ENCODE measurements at regions not wholly inside any gene's neighbourhood (a gene's known extent, or its start where the extent isn't known, plus 50 kb on each side); places are given as distances from the start of the nearest gene placed in this dataset.
A peak's percentile ranks its signal among the peaks of the same experiment; 100 is the strongest.

GRCh38 chr16:48881272-48881671 lies 271.3 kb upstream of the N4BP1 start:
- DNase-seq (ENCODE audit: low spot score), result no peak

GRCh38 chr16:48879223-48880122 lies 269.5 kb upstream of the N4BP1 start:
- intact Hi-C loops (cut with DNase I), result no loop called here

More at GRCh38 chr16:48881272-48881671, 271.3 kb upstream of the N4BP1 start:
- intact Hi-C loops (cut with DNase I), result no loop called here

GRCh38 chr16:48877946-48878345 lies 268.0 kb upstream of the N4BP1 start:
- DNase-seq (ENCODE audit: low spot score), result no peak
- intact Hi-C loops (cut with DNase I), result no loop called here

More at GRCh38 chr16:48879223-48880122, 269.5 kb upstream of the N4BP1 start:
- DNase-seq (ENCODE audit: low spot score), result no peak

DNA sequence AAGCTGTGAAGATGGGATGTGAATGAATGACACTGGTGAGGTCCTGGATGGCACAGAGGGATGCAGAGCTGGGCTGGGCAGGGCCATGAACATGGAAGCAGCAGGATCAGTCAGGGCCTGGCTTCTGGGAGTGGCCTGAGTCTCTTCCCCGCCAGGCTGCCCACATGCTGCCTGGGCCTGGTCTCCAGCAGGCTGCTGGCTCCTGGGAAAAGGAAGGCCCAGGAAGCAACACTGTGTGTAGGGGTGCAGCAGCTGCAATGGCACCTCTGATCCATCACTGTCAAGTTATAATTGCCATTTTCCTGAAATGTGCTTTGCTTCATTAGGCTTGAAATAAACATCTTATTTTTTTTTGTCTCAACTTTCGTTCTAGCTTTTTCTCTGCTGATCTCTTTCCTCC lies 260.2 kb upstream of the N4BP1 start:
- intact Hi-C loops (cut with DNase I), result no loop called here

DNA sequence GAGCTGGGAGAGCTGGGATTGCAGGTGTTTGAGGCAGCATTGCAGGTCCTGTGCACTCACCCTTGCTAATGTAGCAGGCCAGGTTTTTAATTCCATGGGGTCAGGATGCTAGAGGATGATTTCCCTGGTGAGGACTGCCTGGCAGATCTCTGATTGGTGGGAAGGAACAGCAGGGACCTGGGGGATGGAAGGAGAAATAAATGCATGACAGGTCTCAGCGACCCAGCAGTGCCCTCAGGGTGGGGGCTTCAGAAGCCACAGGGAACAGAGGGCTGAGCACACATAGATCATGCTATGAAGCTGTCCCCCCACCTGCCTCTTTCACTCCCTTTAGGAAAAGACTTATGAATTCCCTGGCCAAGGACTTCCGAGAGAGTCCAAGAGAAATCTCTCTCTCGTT lies 255.5 kb upstream of the N4BP1 start:
- intact Hi-C loops (cut with DNase I), result no loop called here
- DNase-seq (ENCODE audit: low spot score), result no peak

More for the DNA sequence above, 260.2 kb upstream of the N4BP1 start:
- peak; percentile 52 for DNase-seq (ENCODE audit: low spot score)

DNA sequence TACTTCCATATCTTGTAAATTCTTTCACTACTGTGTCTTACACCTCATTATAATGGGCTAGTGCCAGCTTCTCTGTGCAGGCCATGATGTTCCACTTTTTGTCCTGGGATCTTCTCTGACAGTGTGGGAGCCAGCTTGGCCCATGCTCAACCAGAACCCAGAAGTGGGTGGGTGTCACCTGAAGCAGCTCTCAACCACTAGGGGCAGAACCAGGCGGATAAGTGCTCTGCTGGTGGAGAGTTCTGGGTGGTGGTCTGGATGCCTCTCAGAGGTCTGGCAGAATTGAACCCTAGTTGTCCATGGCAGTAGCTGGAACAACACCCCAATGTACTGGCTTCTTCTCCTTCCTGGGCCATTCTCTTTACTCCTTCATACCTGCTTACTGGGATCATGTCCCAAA lies 254.1 kb upstream of the N4BP1 start:
- intact Hi-C loops (cut with DNase I), result no loop called here
- no peak for DNase-seq (ENCODE audit: low spot score)

- intact Hi-C loops (cut with DNase I), result no loop called here
- no peak for DNase-seq (ENCODE audit: low spot score)
These were observed 252.1 kb upstream of the N4BP1 start for GRCh38 chr16:48862087-48862532.

DNA sequence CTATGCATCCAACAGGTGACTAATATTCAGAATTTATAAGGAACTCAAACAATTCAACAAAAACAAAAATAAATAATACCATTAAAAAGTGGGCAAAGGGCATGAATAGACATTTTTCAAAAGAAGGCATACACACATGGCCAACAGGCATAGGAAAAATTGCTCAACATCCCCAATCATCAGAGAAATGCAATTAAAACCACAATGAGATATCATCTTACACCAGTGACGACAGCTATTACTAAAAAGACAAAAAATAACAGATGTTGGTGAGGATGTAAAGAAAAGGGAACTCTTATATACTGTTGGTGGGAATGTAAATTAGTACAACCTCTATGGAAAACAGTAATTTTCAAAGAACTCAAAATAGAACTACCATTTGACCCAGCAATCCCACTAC lies 250.4 kb upstream of the N4BP1 start:
- DNase-seq (ENCODE audit: low spot score), result no peak
- intact Hi-C loops (cut with DNase I), result no loop called here

DNA sequence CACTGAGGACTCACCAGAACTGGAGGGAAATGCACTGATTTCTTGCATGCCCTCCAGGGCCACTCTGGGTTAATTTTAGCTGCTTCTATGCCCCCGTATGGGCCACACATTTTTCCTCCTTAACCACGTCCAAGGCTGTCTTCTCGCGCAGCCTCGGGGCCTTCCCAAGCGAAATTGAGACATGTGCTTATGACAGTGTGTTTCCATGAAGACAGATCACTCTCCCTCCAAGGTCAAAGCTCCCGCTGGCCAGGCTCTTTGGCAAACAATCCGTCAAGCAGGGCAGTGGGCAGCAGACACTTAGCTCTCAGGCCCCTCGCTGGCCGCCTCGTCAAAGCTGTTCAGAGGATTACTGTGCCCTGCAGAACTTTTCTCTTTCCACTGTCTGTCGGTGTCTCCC lies 243.0 kb upstream of the N4BP1 start:
- DNase-seq (ENCODE audit: low spot score), result no peak
- intact Hi-C loops (cut with DNase I), result loop anchor here in 1 of 2 donors (10.0 kb wide), 1 partner anchor 78 kb away; no protein-coding TSS in a partner anchor

- intact Hi-C loops (cut with DNase I), result loop anchor here in 1 of 2 donors (10.0 kb wide), 1 partner anchor 78 kb away; no protein-coding TSS in a partner anchor
These were observed 242.5 kb upstream of the N4BP1 start for GRCh38 chr16:48852458-48852857.

GRCh38 chr16:48850097-48850770 lies 240.3 kb upstream of the N4BP1 start:
- intact Hi-C loops (cut with DNase I), result loop anchor here in 1 of 2 donors (10.0 kb wide), 1 partner anchor 75 kb away; no protein-coding TSS in a partner anchor
- no peak for DNase-seq (ENCODE audit: low spot score)

More at GRCh38 chr16:48852458-48852857, 242.5 kb upstream of the N4BP1 start:
- DNase-seq (ENCODE audit: low spot score), result no peak

DNA sequence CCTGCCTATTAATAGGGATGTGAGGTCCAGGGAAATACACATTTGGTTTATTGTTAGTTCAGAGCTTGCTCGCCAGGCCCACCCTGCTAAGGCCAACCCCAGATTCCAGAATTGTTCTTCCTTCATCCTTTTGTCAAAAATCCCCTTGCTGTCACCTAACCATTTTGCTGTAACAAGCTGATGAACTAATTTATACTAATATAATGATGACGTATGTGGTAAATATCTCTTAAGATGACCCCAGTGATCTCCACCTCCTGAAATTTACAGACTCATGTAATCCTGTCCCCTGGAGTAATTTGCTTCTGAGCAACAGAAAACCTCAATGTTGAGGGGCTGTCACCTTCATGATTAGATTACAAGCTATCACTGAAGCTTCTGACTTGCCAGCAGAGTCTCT lies 236.3 kb upstream of the N4BP1 start:
- intact Hi-C loops (cut with DNase I), result no loop called here
- no peak for DNase-seq (ENCODE audit: low spot score)

DNA sequence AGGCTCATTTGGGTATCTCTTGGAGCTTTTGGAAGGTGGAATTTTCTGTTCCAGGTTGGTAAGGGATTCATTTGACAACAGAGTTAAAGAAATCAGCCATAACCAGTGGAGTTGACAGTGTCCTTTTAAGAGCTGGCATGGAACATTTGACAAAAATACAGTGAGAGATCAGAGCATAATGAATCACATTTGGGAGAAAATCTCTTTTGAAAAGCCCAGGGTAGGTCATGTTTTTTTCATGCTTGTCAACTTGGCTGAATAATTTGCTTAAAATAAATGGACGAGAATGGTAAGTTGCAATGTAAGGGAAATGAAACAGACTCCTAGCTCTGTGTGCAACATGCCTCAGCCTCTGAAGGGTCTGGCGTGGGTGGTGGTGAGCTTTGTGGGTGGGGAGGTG lies 235.3 kb upstream of the N4BP1 start:
- intact Hi-C loops (cut with DNase I), result no loop called here
- DNase-seq (ENCODE audit: low spot score), result no peak

- intact Hi-C loops (cut with DNase I), result no loop called here
- DNase-seq (ENCODE audit: low spot score), result no peak
These were observed 228.4 kb upstream of the N4BP1 start for GRCh38 chr16:48838349-48838748.

DNA sequence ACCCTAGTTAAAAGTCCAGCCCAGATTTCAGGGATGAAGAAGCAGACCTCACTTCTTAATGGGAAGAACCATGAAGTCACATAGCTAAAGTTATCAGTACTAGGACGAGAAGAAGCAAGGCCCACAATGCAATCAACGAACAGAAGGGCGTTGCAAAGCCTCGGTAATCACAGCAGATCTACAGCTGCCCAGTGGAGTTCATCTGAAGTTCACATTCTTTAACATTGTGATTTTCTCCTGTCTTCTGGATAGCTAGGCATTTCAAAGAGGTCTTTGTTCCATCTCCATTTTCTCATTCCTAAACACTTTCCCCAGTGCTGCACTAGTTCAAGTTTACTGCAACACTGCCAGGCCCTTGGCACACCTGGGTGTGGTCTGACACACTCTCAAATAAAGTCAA lies 226.7 kb upstream of the N4BP1 start:
- intact Hi-C loops (cut with DNase I), result no loop called here
- no peak for DNase-seq (ENCODE audit: low spot score)

DNA sequence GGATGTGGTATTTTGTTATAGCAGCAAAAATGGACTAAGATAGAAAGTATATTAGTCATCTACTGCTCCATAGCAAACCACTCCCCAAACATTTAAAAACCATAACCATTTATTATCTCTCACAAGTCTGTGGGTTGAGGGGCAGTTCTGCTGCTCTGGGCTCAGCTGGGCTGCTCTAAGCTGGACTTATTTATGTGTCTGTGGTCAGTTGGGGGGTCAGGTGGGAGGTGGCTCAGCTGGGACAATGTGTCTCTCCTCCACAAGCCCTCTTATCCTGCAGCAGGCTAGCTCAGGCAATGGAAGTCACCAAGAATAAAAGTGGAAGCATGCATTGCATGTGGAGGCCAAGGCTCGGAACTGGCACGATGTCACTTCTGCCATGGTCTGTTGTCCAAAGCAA lies 226.1 kb upstream of the N4BP1 start:
- DNase-seq (ENCODE audit: low spot score), result no peak
- intact Hi-C loops (cut with DNase I), result no loop called here

DNA sequence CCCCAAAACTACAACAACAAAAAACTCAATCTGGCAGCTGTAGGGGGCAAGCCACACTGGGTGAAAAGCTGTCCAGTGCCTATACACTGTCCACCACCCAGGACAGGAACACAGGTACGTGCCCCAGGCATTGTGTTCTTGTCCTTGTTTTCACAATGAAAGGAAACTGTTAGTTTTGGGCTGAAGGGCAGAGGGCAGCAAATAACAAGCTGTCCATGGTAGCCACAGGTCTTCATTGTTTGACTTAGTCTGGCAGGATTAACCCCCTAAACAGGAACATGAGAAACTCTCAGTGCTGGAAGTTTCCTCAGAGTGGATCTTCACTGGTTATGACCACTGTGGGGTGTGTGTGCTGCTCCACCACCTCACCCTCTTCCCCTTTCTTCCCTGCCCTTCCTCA lies 224.6 kb upstream of the N4BP1 start:
- intact Hi-C loops (cut with DNase I), result no loop called here

GRCh38 chr16:48833461-48833860 lies 223.5 kb upstream of the N4BP1 start:
- no peak for DNase-seq (ENCODE audit: low spot score)
- intact Hi-C loops (cut with DNase I), result no loop called here

More for the DNA sequence above, 224.6 kb upstream of the N4BP1 start:
- DNase-seq (ENCODE audit: low spot score), result no peak

DNA sequence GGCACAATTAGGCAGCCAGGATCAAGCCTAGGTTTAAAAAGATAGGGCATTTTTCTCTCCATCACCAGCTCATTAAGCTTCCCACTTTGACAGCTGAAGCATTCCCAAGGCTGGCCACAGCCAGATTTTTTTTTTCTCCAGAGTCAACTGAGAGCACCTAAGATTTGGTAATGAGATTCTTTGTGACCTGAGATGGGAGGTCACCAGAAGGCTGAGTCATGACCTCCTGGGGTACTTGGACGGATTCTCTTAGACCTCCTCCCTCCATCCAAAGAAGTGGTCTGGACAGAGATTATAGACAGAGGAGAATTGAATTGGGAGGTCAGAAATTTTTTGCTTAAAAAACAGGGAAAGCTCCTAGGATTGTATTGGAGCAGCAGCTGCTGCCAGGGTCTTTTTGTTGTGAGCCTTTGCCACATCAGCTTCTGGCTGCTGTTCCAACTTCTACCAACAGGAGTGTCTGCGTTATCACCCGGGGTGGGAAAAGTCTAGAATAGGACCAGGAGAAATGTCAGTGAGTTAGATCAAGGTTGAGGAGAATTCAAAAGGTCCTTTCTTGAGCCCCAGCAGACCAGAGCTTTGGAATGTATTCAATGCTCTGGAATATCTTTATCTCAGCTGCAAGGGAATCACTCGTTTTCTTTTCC lies 221.2 kb upstream of the N4BP1 start:
- no peak for DNase-seq (ENCODE audit: low spot score)
- intact Hi-C loops (cut with DNase I), result no loop called here

All from posterior vena cava (tissue), 2 donors.